ENCODE measurements at regions not wholly inside any gene's neighbourhood (a gene's known extent, or its start where the extent isn't known, plus 50 kb on each side); places are given as distances from the start of the nearest gene placed in this dataset.

GRCh38 chr12:42760550-42760949, 171.0 kb upstream of the PRICKLE1 start:
- Mint-ChIP-seq H3K36me3 (no peaks in the 10 kb centered on the region), H3K27me3 (ENCODE audit: low read depth in 3 of 3) (no peaks in the 10 kb centered on the region), H3K4me3 (no peak overlapping the region), H3K4me1 (no peaks in the 10 kb centered on the region), H3K9me3 (peaks cover 0 to 14% (median 4%) of the 10 kb centered on the region in 7 donors), H3K27ac (no peak overlapping the region)
- Histone ChIP-seq H2AFZ (ENCODE audit: insufficient read depth, low read depth, low read length, poor library complexity, severe bottlenecking) (no peak overlapping the region), H3K9ac (ENCODE audit: insufficient read depth, low read length, poor library complexity, severe bottlenecking) (no peak overlapping the region), H3K27me3 (ENCODE audit: control insufficient read depth in 2 of 2, insufficient read depth in 2 of 2, low read length in 2 of 2) (no peaks in the 10 kb centered on the region), H3K79me2 (ENCODE audit: insufficient read depth, low read length) (no peaks in the 10 kb centered on the region), H3K36me3 (replicated peaks in 1 of 2; ENCODE audit: control insufficient read depth in 1 of 2, insufficient read depth in 2 of 2, low read length in 2 of 2) (no peaks in the 10 kb centered on the region), H4K20me1 (ENCODE audit: insufficient read depth, low read length) (no peaks in the 10 kb centered on the region), H3K4me1 (ENCODE audit: control insufficient read depth in 1 of 2, insufficient read depth in 2 of 2, low read length in 2 of 2) (no peaks in the 10 kb centered on the region), H3K27ac (ENCODE audit: low read depth in 1 of 2, low read length in 2 of 2) (no peak overlapping the region), H3K9me3 (replicated peaks in 1 of 2; ENCODE audit: control insufficient read depth in 1 of 2, insufficient read depth in 1 of 2, low read length in 2 of 2) (peaks cover 0 to 3% of the 10 kb centered on the region in 2 donors), H3K4me2 (replicated peaks; ENCODE audit: extremely low read depth, low read length, poor library complexity, severe bottlenecking) (no peak overlapping the region), H3K4me3 (replicated peaks in 1 of 3; ENCODE audit: low read depth in 2 of 3, low read length in 3 of 3) (no peak overlapping the region)
- no peak for TF ChIP-seq CTCF (IDR thresholded peaks at IDR 0.05)
- no peak for DNase-seq
- intact Hi-C loops (cut with micrococcal nuclease), result no loop called here

- Mint-ChIP-seq H3K36me3 (no peaks in the 10 kb centered on the region), H3K9me3 (peaks cover 0 to 14% (median 3%) of the 10 kb centered on the region in 7 donors), H3K27me3 (ENCODE audit: low read depth in 3 of 3) (no peaks in the 10 kb centered on the region), H3K27ac (no peak overlapping the region), H3K4me1 (no peaks in the 10 kb centered on the region), H3K4me3 (no peak overlapping the region)
- Histone ChIP-seq H3K79me2 (ENCODE audit: insufficient read depth, low read length) (no peaks in the 10 kb centered on the region), H3K4me1 (ENCODE audit: control insufficient read depth in 1 of 2, insufficient read depth in 2 of 2, low read length in 2 of 2) (no peaks in the 10 kb centered on the region), H3K27ac (ENCODE audit: low read depth in 1 of 2, low read length in 2 of 2) (no peak overlapping the region), H2AFZ (ENCODE audit: insufficient read depth, low read depth, low read length, poor library complexity, severe bottlenecking) (no peak overlapping the region), H3K4me2 (replicated peaks; ENCODE audit: extremely low read depth, low read length, poor library complexity, severe bottlenecking) (no peak overlapping the region), H3K9ac (ENCODE audit: insufficient read depth, low read length, poor library complexity, severe bottlenecking) (no peak overlapping the region), H3K36me3 (replicated peaks in 1 of 2; ENCODE audit: control insufficient read depth in 1 of 2, insufficient read depth in 2 of 2, low read length in 2 of 2) (no peaks in the 10 kb centered on the region), H3K9me3 (replicated peaks in 1 of 2; ENCODE audit: control insufficient read depth in 1 of 2, insufficient read depth in 1 of 2, low read length in 2 of 2) (peaks cover 0 to 3% of the 10 kb centered on the region in 2 donors), H4K20me1 (ENCODE audit: insufficient read depth, low read length) (no peaks in the 10 kb centered on the region), H3K4me3 (replicated peaks in 1 of 3; ENCODE audit: low read depth in 2 of 3, low read length in 3 of 3) (no peak overlapping the region), H3K27me3 (ENCODE audit: control insufficient read depth in 2 of 2, insufficient read depth in 2 of 2, low read length in 2 of 2) (no peaks in the 10 kb centered on the region)
- intact Hi-C loops (cut with micrococcal nuclease), result no loop called here
- TF ChIP-seq CTCF (IDR thresholded peaks at IDR 0.05), result no peak
- WGBS (ENCODE audit: insufficient coverage), result 85% methylated on average over 2 of the region's 6 CpGs
- no peak for DNase-seq
Observed at GRCh38 chr12:42759622-42760273, 170.2 kb upstream of the PRICKLE1 start.
